AG08395 (cell line): ENCODE measurements at regions not wholly inside any gene's neighbourhood (a gene's known extent, or its start where the extent isn't known, plus 50 kb on each side); places are given as distances from the start of the nearest gene placed in this dataset.
"Not testable (repeated sequence)": the region's sequence is repeated elsewhere in the genome, so short reads cannot be mapped to it uniquely, and the experiment has no call there.

Experiments
- DNase-seq: peaks from one replicate; pipeline ENCODE4 v3.0.0; 2012; ENCODE audit warnings: mixed read lengths, low spot score

DNA sequence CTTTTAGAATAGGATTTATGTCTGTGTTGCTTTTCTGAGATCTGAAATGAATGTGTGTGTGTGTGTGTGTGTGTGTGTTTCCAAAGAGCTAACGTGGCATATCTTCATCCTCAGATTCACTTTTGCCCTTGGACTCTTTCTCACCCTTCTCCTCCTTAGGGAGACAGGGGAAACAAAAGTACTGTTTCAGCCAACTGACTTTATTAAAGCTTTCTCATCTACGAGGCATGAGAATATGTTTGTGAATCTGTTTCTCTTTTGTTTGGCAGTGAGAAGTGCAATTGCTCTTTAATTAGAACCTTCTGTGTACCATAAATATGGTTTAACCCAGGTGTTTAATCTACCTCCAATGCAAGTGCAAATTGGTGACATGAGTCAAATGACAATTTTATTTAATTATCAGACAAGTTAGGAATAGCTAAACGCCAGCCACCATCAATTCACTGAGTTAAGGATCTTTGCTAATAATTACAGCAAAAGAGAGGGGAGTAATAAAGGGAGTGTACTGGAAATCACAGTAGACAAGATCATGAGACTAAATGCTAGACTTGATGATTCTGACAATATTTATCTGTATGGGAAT is 186.4 kb upstream of the COL3A1 start:
- DNase-seq, result no peak

DNA sequence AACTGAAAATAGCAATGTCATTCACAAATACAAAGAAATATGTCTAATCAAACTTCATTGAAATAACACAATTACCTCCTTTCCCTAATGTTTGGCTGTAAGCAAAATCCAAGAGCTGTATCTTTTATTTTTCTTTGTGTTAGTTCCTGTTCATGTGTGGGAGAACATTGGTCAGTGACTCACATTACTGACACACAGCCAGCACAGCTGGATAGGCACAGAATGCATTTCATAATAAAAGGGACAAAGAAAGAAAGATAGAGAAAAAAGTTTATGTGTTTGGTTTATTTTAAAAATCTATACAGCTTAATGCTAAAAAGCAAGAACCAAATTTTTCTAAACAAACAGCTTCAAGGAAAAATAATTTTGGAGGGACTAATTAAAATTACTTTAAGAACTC is 185.6 kb upstream of the COL3A1 start:
- peak; percentile 53 for DNase-seq

DNA sequence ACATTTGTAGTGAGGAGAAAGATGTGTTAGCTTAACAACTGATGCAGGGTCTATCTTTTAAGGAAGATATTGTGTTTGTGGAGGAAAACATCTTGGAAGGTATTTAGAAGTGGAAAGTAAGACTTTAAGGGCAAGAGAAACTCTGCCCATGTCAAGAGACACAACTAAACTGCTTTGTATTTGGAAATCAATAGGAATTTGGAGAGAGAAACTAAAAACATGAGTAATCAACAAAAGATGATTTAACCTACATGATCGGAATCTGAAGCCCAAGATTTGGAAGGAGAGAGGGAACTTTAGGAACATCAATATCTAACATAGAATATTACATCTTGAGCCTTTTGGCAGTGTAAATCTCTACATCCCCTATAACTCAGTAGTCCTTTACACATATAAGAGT is 184.2 kb upstream of the COL3A1 start:
- DNase-seq, result no peak

DNA sequence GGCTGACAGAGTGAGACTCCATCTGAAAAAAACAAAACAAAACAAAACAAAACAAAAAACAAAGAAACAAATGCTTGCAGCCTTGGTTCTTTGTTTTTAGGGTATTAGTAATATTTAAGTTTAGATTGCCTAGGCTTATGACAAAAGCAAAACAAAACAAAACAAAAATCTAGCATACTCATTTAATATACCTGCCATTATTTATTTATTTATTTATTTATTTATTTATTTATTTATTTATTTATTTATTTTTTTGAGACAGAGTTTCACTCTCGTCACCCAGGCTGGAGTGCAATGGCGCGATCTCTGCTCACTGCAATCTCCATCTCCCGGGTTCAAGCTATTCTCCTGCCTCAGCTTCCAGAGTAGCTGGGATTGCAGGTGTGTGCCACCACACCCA is 179.7 kb upstream of the COL3A1 start:
- DNase-seq, result not testable (repeated sequence)

DNA sequence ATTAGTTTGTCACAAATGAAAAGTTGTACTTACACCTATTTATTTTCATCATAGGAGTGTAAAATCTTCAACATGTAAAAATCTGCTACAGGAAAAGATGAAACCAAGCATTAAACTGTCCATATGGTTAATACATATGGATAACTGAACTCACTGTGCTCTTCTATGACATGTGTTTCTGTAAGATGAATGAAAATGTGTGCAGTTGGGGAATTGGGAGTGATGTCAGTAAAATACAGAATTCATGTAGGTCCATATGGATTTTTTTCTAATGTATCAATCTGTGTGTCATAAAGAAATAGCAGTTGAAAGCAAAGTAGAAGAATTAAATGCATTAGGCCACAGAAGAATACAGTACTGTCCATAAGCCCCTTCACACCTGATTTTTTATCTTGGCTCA is 178.4 kb upstream of the COL3A1 start:
- no peak for DNase-seq

DNA sequence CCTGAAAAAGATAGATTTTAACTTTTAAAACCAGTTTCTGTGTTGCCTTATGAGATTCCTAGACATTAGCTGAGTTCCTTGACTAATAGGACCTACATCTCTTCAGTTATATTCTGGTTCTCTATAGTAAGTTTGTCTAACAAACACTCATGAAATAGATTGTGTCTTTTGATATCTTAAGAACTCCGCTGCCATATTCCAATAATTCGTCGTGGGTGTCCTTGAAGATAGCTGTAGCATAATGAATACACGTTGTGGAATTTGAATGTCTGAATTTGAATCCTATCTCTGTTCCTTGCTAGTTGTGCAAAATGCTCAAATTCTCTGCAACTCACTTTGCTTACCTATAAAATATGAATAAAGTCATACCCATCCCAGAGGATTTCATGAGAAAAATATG is 176.8 kb upstream of the COL3A1 start:
- no peak for DNase-seq

DNA sequence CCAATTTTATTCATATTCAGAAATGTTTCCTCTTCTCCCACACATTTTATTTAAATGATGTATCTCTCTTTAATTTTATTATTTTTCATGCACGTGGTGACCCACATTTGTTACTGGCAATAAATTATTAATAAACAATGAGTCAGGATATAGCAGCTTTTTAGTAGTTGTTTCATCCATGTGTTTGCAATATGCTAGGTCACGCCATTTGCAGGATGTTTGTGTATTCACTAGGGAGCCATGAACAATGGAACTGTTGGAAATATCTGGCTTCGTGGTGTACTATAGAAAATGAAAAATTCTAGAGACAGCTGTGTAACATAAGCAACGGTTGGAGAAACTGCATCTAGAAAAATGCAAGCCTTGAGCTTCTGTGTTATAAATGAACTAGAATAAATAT is 176.0 kb upstream of the COL3A1 start:
- no peak for DNase-seq

DNA sequence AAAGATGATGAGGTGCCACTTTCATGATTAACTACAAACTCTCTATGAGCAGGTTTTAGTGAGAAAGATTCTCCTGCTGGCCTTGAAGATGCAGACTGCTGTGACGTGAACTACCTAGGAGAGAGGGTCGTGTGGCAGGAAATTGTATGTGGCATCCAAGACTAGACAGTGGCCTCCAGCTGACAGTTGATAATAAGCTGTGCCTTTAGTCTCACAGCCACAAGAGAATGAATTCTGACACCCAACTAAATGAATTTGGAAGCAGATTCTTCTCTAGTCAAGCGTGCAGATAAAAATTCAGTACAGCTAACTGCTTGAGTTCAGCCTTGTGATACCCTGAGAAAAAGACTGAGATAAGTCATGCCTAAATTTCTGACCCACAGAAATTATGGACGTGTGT is 169.0 kb upstream of the COL3A1 start:
- no peak for DNase-seq

DNA sequence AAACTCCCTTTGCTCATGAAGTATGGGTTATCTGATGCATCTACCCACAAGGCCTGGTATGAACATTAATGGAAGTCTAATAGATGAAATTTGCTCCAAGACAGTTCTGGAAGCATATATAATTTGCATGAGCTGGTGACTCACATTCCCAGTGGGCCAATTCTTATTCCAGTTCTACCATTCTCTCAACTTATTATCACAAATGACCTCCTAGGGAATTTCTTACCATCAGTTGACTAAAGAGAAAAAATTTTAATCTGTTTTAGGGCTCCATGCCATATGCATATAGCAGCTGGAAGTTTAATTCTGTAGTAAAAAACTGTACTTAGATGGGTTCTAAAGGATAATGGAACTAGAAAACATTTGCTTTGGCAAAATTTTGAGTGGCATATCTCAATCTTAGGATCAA is 165.2 kb upstream of the COL3A1 start:
- DNase-seq, result peak; percentile 54

DNA sequence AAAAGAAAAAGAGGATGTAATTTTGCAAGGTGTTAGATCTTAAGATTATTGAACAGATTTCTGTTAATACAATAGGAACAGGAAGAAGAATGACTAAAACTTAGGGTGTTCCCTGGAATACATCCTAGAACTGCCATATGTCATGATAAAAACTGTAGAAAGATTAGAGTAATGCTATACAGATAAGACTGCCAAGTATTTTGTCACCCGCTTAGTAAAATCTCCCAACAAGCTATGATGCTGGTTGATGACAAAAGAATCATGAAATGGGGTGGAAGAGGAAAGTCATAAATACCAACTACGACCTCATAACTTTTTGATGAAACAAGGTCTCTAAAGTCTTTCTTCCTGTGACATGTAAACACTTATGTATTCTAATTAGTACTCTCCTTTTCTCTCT is 163.6 kb upstream of the COL3A1 start:
- DNase-seq, result no peak

DNA sequence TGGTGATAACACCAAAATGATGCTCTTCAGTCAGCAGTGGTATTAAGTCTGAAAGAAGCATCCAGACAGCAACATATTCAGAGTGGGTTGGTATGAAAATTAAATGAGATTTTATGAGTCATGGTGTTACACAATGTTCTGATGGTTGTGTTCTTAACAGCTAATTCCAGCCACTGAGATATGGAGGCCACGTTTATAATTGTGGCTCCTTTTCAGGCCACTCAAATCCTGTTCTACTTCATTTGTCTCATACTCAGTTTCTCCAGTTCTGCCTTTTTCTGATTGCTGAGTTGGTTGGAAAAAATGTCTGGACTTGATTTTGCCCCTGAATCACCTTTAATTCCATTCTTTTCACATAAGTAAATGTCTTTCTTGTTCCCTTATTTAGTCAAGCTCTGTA is 162.7 kb upstream of the COL3A1 start:
- peak; percentile 57 for DNase-seq

DNA sequence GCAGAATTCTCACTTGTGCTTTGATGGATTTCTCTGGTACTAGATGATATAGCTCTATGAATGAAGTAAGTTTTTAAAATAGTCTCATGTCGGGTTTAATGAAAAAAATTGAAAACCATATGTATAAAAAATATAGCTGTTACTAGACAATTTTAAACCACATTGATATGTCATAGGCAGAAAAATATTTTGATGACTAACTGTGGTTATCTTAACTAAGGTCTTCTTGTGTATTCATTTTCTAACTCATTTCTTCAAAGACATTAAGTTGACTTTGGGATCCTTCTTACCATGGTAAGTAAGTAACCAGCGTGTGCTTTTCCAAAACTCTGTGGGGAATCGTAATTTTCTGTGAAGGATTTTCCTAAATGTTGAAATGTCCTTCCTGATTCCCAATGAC is 160.9 kb upstream of the COL3A1 start:
- peak; percentile 15 for DNase-seq

DNA sequence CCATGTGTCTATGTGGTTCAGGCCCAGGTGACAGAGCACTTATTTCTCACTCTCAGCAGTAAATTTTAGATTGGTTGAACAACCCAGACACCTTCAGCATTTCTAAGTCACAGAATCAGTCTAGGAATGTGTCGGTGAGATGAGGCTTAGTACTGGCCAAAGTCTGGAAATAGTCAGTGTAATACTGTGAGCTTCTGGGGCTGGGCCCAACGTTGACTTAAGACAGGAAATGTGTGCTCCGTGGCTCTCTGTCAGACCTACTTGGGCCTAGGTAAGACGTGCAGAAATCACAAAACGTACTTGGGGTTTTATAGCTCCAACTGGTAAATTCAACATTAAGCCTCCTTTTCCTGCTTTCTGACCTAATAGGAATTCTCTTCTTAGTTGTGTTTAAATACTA is 160.3 kb upstream of the COL3A1 start:
- no peak for DNase-seq

DNA sequence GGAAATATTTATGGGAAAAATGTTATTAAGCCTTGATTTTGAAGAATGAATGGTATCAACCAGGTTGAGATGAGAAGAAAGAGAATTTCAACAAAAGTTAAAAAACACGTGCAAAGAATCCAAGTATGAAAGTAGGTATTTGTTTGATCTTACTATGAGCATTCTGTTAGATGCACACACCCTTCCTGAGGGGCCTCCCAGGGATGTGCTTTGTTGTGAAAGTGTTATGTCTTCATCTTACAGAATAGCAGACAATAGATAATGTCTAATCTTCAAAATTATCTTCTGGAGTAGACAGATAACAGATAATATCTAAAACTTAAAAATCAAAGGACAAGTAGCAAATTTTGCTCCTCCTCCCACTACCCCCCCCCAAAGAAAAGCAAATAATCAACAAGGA is 155.2 kb upstream of the COL3A1 start:
- DNase-seq, result no peak

DNA sequence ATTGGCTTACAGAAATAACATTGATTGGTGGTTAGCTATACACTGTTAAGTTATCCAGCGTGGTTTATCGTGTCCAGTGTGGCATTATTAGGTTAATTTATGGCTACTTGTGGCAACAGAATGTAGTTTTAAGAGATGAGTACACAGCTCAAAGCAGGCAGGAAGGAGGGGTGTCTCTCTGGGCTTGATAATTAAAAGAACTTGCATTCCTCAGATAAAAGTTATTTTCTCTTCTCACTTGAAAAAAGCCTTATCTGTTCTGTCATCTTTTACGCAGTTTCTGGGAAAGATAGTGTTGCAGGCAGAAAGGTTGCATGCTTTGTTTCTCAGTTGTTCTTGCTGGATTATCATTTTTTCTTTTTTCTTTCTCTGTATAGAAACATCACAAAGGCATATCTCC is 154.4 kb upstream of the COL3A1 start:
- no peak for DNase-seq

DNA sequence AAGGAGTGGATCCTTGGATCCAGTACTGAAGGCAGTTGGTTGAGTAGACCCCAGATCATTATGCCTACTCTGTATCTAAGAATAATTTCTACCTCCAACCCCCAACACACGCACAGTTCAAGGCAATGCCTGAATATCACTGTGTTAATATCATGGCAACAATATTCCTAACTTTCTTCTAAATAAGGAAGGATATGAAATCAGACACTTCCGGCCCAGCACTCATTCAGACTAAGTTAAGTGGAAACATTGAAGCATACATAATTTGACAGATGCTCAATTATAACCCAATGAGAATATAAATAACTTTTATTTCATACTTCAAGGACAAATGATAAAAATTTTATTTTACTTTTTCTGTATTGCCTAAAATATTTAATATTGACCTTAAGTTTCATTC is 153.6 kb upstream of the COL3A1 start:
- DNase-seq, result no peak

DNA sequence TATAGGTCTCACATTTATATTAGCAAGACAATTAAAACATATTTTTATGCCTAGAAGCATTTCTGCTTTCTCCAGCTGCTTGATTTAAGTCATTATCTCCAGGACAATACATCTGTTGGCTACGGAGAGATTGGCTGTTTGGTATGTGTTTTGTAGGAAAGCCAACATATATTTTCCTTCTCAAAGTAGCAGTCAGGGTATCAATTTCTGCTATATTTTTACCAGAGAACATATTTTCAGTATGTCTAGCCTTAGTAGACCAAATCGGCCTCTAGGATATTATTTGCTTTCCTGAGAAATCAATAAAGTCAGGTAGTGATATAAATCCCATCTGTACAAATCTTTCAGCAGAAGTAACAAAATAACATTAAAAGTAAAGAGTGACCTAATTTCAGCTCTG is 150.0 kb upstream of the COL3A1 start:
- DNase-seq, result no peak

DNA sequence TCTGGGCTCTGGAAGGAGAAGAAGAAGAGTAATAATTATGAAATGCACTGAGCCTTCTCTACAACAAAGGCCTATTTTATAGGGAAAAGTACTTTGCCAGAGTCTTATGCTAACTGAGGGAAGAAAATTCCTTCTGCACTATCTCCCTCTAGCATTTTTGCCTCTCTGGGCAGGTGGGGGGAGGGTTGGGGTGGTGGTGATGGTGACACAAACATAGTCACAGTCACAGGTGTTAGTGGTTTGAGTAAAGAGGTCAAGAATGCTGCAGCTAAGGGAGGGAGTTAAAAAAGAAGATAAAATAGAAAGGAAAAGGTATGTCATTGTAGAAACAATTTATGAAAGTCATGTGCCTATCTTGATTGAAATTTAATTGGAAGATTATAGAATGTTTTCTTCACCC is 140.8 kb upstream of the COL3A1 start:
- no peak for DNase-seq

DNA sequence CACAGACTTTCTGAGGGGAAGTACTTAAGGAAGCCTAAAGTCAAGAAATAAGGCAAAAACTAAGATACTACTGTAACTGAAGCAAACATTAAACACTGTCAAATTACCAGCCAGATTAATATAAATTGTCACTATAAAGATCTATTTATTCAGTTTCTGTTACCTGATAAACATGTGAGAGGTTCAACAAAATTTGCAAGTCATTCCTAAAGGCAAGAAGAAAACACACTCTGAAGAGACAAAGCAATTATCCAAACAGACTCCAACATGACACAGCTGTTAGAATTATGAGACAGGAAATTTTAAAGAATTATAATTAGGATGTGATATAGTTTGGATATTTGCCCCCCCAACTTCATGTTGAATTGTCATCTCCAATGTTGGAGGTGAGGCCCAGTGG is 140.4 kb upstream of the COL3A1 start:
- no peak for DNase-seq

DNA sequence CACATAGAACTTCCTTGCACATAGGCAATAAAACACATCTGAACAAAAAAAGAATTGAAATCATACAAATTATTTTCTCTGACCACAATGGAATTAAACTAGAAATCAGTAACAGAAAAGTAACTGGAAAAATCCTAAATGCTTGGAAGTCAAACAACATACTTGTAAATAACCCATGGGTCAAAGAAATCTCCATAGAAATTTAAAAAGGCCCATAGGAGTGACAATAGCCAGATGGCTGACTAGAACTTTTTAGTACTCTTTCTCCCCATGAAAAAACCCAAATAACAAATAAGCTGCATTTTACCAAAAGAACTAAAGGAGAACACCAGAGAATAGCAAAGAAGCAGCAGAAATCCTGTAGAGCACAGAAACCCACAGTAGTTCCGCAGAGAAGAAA is 139.2 kb upstream of the COL3A1 start:
- no peak for DNase-seq

DNA sequence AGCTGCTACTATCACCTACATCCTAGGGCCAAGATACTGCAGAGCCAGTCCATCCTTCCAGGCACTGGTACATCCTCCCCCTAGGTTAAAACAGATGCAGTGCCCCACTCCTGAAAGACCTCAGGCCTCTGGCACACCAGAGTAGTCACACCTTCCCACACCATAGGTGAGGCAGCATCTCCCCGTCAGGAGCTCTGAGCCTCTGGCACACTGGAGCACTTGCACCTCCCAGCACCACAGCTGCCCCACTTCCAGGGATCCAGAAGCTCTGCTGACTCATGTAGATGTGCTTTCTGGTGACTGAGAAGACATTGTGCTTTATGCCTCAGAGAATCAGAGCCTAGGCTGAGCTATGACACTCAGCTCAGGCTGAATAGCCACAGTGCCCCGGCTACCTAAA is 138.4 kb upstream of the COL3A1 start:
- no peak for DNase-seq

DNA sequence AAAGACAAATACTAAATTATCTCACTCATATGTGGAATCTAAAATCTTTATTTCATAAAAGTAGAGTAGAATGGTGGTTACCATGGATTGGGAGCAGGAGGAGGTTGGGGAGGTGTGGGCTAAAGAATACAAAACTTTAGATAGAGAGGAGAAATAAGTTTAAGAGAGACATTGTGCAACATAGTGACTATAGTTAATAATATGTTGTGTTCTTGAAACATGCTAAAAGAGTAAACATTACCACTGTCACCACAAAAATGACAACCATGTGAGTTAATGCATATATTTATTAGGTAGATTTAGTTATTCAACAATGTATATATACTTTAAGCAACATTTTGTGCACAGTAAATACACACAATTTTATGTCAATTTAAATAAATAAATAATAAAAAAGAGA is 128.5 kb upstream of the COL3A1 start:
- DNase-seq, result no peak

DNA sequence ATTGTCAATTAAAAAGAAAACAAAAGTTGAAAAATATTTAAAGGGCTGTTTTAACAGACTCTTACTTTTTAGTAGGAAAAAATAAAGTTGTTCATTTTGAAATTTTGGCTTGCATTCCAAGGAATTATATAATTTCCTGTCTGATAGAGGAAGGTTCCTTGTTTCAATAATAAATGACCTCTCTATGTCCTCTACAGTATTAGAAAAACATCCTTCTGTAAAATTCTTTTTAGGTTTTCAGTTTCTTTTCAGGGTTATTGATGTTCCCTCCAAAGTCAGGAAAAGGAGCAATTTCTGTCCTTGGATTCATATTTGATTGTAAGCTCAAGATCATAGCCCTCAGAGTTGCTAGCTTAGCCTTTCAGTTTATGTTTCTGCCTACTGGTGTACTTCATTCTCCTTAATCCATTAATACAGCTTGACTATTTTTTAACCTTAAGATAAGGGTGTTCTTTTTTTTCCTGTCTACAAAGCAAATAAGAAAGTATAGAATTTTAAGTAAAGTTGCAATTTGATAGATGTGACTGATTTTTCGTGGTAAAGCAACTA is 125.2 kb upstream of the COL3A1 start:
- no peak for DNase-seq

DNA sequence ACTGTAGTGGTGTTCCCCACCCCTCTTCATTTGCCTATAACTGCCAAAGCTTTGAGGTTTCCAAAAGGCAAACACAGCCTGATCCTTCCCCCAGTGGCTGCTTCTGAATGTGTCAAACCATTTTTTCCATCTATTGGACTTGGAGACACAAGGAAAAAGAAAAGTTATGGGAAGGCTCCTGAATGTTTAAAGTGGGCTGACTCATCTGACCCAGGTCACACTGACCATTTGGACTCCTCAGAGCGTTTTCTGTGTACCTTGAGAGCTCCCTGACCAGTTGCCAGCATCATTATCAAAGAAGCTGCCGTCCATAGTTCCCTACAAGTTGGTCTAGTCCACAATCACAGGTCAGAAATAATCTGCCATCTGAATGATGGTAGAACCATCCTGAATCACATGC is 123.4 kb upstream of the COL3A1 start:
- DNase-seq, result no peak

DNA sequence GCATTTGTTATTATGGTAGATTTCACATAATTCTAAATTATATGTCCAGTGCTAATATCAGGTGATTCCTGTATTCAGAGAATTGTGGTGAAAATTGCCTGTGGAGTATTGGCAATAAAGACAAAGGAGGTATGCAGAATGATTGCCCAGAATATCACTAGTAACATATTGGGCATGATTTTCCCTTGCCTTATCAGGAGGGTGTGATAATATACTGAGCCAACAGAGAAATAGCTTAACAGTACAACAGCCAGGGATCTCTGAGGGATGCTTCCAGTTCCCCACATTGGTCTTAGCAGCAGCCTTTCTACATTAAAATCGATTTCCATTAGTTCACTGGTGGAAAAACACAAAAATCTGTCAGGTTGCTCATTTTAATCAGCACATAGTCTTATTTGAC is 122.9 kb upstream of the COL3A1 start:
- DNase-seq, result no peak
